ENCODE measurements at regions not wholly inside any gene's neighbourhood (a gene's known extent, or its start where the extent isn't known, plus 50 kb on each side); places are given as distances from the start of the nearest gene placed in this dataset.

DNA sequence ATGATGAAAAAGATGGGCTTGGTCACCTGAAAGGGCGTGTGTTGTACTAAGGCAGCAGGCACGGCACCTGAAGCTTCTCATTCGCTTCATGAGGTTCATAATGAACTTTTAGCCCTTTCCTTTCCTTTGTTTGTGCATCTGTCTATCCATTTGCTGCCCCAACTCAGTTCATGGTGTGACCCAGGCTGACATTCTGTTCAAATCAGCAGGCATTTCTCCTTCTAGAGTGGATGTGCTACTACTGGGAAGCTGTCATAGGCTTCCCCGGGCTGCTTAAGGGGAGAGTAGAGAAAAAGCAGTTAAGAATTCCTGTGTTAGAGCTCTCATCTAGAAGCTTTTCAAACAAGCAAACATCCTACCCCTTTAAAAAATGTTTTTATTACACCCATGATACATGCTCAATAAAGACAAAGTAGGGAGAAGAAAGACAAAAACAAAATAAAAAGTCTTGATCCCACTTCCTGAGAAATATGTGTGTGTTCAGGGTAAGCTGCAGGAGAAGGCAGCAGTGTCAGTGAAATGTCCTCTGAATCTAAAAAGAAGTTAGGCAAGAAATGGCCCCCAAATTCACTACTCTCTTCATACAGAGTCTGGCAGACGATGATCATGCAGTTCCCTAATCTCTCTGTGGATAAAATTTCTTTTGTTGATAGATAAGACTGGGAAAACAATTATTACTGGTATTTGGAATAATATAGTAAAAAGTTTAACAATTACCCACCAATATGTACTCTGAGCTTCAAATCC is 136.9 kb upstream of the PFN2 start:
- TF ChIP-seq, protein P1, sequence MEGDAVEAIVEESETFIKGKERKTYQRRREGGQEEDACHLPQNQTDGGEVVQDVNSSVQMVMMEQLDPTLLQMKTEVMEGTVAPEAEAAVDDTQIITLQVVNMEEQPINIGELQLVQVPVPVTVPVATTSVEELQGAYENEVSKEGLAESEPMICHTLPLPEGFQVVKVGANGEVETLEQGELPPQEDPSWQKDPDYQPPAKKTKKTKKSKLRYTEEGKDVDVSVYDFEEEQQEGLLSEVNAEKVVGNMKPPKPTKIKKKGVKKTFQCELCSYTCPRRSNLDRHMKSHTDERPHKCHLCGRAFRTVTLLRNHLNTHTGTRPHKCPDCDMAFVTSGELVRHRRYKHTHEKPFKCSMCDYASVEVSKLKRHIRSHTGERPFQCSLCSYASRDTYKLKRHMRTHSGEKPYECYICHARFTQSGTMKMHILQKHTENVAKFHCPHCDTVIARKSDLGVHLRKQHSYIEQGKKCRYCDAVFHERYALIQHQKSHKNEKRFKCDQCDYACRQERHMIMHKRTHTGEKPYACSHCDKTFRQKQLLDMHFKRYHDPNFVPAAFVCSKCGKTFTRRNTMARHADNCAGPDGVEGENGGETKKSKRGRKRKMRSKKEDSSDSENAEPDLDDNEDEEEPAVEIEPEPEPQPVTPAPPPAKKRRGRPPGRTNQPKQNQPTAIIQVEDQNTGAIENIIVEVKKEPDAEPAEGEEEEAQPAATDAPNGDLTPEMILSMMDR (conservative IDR thresholded peaks at IDR 0.05 in 1 of 2, IDR thresholded peaks at IDR 0.05 in 1 of 2; ENCODE audit: low read depth in 1 of 2, low read length in 2 of 2): no peak
- TF ChIP-seq EZH2 (IDR thresholded peaks at IDR 0.05; ENCODE audit: low read length, missing control alignments): no peak

Measured in fibroblast of lung (primary cell).